ENCODE measurements at regions not wholly inside any gene's neighbourhood (a gene's known extent, or its start where the extent isn't known, plus 50 kb on each side); places are given as distances from the start of the nearest gene placed in this dataset.

DNA sequence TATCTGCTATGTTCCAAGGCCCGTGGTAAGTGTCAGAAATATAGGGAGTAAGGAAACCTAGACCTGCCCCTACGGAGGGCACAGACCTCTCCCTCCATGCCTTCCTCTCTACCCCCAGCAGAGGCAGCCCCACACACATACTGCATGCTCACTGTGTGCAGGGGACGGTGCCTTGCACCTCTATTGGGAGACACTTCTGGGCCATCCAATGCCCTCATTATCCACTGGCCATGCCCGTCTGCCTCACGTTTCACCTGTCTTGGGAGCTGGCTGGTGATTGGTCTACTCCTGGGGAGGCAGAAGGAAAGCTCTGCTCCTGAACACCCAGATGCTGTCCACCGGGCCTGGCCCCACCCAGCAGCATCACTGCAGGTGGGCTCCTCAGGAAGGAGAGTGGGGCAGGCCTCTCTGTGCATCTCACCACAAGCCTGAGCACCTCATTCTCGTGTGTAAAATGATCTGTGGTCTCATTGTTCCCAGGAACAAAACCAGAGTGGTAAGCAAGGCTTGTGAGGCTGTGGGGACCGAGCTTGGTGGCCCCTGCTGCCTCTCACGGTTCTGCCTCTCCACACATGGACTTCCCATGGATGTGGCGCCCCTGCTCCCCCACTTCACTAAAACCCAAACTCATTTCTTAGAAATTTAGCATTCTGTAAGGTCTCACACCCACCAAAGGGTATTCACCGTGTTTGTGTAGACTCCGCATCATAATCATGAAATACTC is 312.5 kb upstream of the HS6ST1 start:
- TF ChIP-seq, protein P1, sequence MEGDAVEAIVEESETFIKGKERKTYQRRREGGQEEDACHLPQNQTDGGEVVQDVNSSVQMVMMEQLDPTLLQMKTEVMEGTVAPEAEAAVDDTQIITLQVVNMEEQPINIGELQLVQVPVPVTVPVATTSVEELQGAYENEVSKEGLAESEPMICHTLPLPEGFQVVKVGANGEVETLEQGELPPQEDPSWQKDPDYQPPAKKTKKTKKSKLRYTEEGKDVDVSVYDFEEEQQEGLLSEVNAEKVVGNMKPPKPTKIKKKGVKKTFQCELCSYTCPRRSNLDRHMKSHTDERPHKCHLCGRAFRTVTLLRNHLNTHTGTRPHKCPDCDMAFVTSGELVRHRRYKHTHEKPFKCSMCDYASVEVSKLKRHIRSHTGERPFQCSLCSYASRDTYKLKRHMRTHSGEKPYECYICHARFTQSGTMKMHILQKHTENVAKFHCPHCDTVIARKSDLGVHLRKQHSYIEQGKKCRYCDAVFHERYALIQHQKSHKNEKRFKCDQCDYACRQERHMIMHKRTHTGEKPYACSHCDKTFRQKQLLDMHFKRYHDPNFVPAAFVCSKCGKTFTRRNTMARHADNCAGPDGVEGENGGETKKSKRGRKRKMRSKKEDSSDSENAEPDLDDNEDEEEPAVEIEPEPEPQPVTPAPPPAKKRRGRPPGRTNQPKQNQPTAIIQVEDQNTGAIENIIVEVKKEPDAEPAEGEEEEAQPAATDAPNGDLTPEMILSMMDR (IDR thresholded peaks at IDR 0.05; ENCODE audit: low read depth, low read length, poor library complexity, severe bottlenecking), result no peak
- no peak for TF ChIP-seq EZH2phosphoT487 (IDR thresholded peaks at IDR 0.05; ENCODE audit: borderline replicate concordance, low read length)

All from DOHH2 (cell line).